SK-N-SH treated with all-trans-retinoic acid at 6 μM for 48 hours (cell line): ENCODE measurements at regions not wholly inside any gene's neighbourhood (a gene's known extent, or its start where the extent isn't known, plus 50 kb on each side); places are given as distances from the start of the nearest gene placed in this dataset.

Source experiments
- ATAC-seq: fragments of 200-7000 bp; cut with Tn5 transposase; 3 replicates; pipeline ENCODE4 v1.9.1; 2020; ENCODE audit warnings: mild to moderate bottlenecking, moderate library complexity
- ARNTL ChIP-seq: fragments of 450-650 bp; formaldehyde crosslinking; IDR thresholded peaks from 2 replicates; pipeline ENCODE4 v1.5.0; 2020; ENCODE audit warnings: low read depth, mild to moderate bottlenecking, moderate library complexity, borderline replicate concordance
- BACH2 ChIP-seq: fragments of 250-450 bp; sonication (Bioruptor Pico); IDR thresholded peaks from 2 replicates; pipeline ENCODE4 v1.9.0; 2021; ENCODE audit warnings: mild to moderate bottlenecking, borderline replicate concordance
- CSRNP3 ChIP-seq: fragments of 250-450 bp; sonication (Bioruptor Pico); IDR thresholded peaks from 2 replicates; pipeline ENCODE4 v1.5.1; 2021; ENCODE audit warnings: mild to moderate bottlenecking, moderate library complexity
- OSR1 ChIP-seq: fragments of 250-450 bp; sonication (Bioruptor Pico); IDR thresholded peaks from 2 replicates; pipeline ENCODE4 v1.8.0; 2022; ENCODE audit warnings: moderate library complexity, mild to moderate bottlenecking, inconsistent platforms
- PATZ1 ChIP-seq: fragments of 250-450 bp; sonication (Bioruptor Pico); IDR thresholded peaks from 2 replicates; pipeline ENCODE4 v1.8.0; 2020; ENCODE audit warnings: mild to moderate bottlenecking, moderate library complexity, borderline replicate concordance
- PPARA ChIP-seq: fragments of 250-450 bp; sonication (Bioruptor Pico); IDR thresholded peaks from 2 replicates; pipeline ENCODE4 v1.5.0; 2020; ENCODE audit warnings: mild to moderate bottlenecking, borderline replicate concordance
- RARB ChIP-seq: fragments of 250-450 bp; sonication (Bioruptor Pico); IDR thresholded peaks from 2 replicates; pipeline ENCODE4 v1.8.0; 2021; ENCODE audit warnings: mild to moderate bottlenecking, moderate library complexity
- SNAI2 ChIP-seq: fragments of 250-450 bp; sonication (Bioruptor Pico); IDR thresholded peaks from 2 replicates; pipeline ENCODE4 v1.5.0; 2020; ENCODE audit warnings: mild to moderate bottlenecking, moderate library complexity
- TCF4 ChIP-seq: fragments of 250-450 bp; sonication (Bioruptor Pico); IDR thresholded peaks from 2 replicates; pipeline ENCODE4 v1.8.0; 2021; ENCODE audit warnings: mild to moderate bottlenecking, moderate library complexity, borderline replicate concordance
- ZC3H10 ChIP-seq: fragments of 250-450 bp; sonication (Bioruptor Pico); IDR thresholded peaks from 2 replicates; pipeline ENCODE4 v1.5.1; 2021; ENCODE audit warnings: mild to moderate bottlenecking, moderate library complexity
- ZFP30 ChIP-seq: fragments of 450-650 bp; formaldehyde crosslinking; IDR thresholded peaks from 2 replicates; pipeline ENCODE4 v1.5.0; 2022; ENCODE audit warnings: mild to moderate bottlenecking, moderate library complexity
- ZNF565 ChIP-seq: fragments of 450-650 bp; formaldehyde crosslinking; conservative IDR thresholded peaks from 2 replicates; pipeline ENCODE4 v1.5.0; 2020; ENCODE audit warnings: low read depth, mild to moderate bottlenecking, moderate library complexity
- ZNF70 ChIP-seq: fragments of 450-650 bp; formaldehyde crosslinking; IDR thresholded peaks from 2 replicates; pipeline ENCODE4 v1.5.0; 2020; ENCODE audit warnings: mild to moderate bottlenecking, moderate library complexity
- ZNF8 ChIP-seq: fragments of 450-650 bp; formaldehyde crosslinking; IDR thresholded peaks from 2 replicates; pipeline ENCODE4 v1.5.0; 2020; ENCODE audit warnings: mild to moderate bottlenecking, moderate library complexity
- TF ChIP-seq, protein P1 (sequence below): fragments of 250-450 bp; sonication (Bioruptor Pico); IDR thresholded peaks from 2 replicates; pipeline ENCODE4 v1.5.1; 2020; ENCODE audit warnings: low read depth, mild to moderate bottlenecking, moderate library complexity
- TF ChIP-seq, protein P2 (sequence below): fragments of 250-450 bp; sonication (Bioruptor Pico); IDR thresholded peaks from 2 replicates; pipeline ENCODE4 v1.8.0; 2021; ENCODE audit warnings: low read depth, mild to moderate bottlenecking, moderate library complexity, borderline replicate concordance
- TF ChIP-seq, protein P3 (sequence below): fragments of 250-450 bp; sonication (Bioruptor Pico); IDR thresholded peaks from 2 replicates; pipeline ENCODE4 v1.5.0; 2020; ENCODE audit warnings: mild to moderate bottlenecking, moderate library complexity

- no peak for ATAC-seq
- TF ChIP-seq OSR1 (CRISPR knock-in tag) (no peak), TCF4 (CRISPR knock-in tag) (no peak), ZNF70 (no peak), ARNTL (CRISPR knock-in tag) (no peak), ZNF565 (CRISPR knock-in tag) (no peak), SNAI2 (no peak), ZC3H10 (CRISPR knock-in tag) (no peak), ZNF8 (CRISPR knock-in tag) (no peak), BACH2 (CRISPR knock-in tag) (no peak)
- TF ChIP-seq, protein P1, sequence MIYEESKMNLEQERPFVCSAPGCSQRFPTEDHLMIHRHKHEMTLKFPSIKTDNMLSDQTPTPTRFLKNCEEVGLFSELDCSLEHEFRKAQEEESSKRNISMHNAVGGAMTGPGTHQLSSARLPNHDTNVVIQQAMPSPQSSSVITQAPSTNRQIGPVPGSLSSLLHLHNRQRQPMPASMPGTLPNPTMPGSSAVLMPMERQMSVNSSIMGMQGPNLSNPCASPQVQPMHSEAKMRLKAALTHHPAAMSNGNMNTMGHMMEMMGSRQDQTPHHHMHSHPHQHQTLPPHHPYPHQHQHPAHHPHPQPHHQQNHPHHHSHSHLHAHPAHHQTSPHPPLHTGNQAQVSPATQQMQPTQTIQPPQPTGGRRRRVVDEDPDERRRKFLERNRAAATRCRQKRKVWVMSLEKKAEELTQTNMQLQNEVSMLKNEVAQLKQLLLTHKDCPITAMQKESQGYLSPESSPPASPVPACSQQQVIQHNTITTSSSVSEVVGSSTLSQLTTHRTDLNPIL (CRISPR knock-in tag): no peak
- TF ChIP-seq, protein P2, sequence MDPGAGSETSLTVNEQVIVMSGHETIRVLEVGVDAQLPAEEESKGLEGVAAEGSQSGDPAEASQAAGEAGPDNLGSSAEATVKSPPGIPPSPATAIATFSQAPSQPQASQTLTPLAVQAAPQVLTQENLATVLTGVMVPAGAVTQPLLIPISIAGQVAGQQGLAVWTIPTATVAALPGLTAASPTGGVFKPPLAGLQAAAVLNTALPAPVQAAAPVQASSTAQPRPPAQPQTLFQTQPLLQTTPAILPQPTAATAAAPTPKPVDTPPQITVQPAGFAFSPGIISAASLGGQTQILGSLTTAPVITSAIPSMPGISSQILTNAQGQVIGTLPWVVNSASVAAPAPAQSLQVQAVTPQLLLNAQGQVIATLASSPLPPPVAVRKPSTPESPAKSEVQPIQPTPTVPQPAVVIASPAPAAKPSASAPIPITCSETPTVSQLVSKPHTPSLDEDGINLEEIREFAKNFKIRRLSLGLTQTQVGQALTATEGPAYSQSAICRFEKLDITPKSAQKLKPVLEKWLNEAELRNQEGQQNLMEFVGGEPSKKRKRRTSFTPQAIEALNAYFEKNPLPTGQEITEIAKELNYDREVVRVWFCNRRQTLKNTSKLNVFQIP: no peak
These were observed 127.0 kb downstream of the ZNF330 start for GRCh38 chr4:141347684-141348083.

- no peak for TF ChIP-seq ZFP30 (CRISPR knock-in tag)
- no peak for TF ChIP-seq ZC3H10 (CRISPR knock-in tag)
- TF ChIP-seq PPARA (CRISPR knock-in tag): no peak
- no peak for TF ChIP-seq ZNF565 (CRISPR knock-in tag)
- TF ChIP-seq PATZ1 (CRISPR knock-in tag): no peak
- TF ChIP-seq, protein P3, sequence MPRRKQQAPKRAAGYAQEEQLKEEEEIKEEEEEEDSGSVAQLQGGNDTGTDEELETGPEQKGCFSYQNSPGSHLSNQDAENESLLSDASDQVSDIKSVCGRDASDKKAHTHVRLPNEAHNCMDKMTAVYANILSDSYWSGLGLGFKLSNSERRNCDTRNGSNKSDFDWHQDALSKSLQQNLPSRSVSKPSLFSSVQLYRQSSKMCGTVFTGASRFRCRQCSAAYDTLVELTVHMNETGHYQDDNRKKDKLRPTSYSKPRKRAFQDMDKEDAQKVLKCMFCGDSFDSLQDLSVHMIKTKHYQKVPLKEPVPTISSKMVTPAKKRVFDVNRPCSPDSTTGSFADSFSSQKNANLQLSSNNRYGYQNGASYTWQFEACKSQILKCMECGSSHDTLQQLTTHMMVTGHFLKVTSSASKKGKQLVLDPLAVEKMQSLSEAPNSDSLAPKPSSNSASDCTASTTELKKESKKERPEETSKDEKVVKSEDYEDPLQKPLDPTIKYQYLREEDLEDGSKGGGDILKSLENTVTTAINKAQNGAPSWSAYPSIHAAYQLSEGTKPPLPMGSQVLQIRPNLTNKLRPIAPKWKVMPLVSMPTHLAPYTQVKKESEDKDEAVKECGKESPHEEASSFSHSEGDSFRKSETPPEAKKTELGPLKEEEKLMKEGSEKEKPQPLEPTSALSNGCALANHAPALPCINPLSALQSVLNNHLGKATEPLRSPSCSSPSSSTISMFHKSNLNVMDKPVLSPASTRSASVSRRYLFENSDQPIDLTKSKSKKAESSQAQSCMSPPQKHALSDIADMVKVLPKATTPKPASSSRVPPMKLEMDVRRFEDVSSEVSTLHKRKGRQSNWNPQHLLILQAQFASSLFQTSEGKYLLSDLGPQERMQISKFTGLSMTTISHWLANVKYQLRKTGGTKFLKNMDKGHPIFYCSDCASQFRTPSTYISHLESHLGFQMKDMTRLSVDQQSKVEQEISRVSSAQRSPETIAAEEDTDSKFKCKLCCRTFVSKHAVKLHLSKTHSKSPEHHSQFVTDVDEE (CRISPR knock-in tag): no peak
- TF ChIP-seq BACH2 (CRISPR knock-in tag): no peak
- TF ChIP-seq, all 23 proteins: peak for 0
- ATAC-seq: no peak
These were observed 127.4 kb downstream of the ZNF330 start for GRCh38 chr4:141348125-141348524.

GRCh38 chr4:141348573-141348972 is 127.9 kb downstream of the ZNF330 start:
- no peak for ATAC-seq
- no peak for TF ChIP-seq PATZ1 (CRISPR knock-in tag)
- TF ChIP-seq, protein P1 (CRISPR knock-in tag): no peak
- TF ChIP-seq, all 23 proteins: peak for 0

- ATAC-seq: no peak
- TF ChIP-seq ZFP30 (CRISPR knock-in tag) (no peak), RARB (no peak), PPARA (CRISPR knock-in tag) (no peak), OSR1 (CRISPR knock-in tag) (no peak), ZNF70 (no peak), CSRNP3 (CRISPR knock-in tag) (no peak)
- TF ChIP-seq, protein P3 (CRISPR knock-in tag): no peak
These were observed 128.5 kb downstream of the ZNF330 start for GRCh38 chr4:141349236-141349635.
